PC-3 (cell line): ENCODE measurements at regions not wholly inside any gene's neighbourhood (a gene's known extent, or its start where the extent isn't known, plus 50 kb on each side); places are given as distances from the start of the nearest gene placed in this dataset.

ENCODE experiments used
- ATAC-seq: fragments of 200-7000 bp; cut with Tn5 transposase; 2 replicates; pipeline ENCODE4 v1.9.1; 2020; ENCODE audit warnings: mild to moderate bottlenecking, moderate library complexity
- BruUV-seq: library from RNA; stranded (reverse); fragments of 400-500 nt; replicated peaks from 2 replicates; lab custom pipeline; 2021; lab: Mats Ljungman, UMichigan
- CTCF ChIA-PET: fragments of 300-600 bp; sonication (Branson Sonifier 250); formaldehyde crosslinking; loops from one replicate; lab custom pipeline; 2022; ENCODE audit warnings: antibody characterized with exemption; lab: Charles Lee
- POLR2A ChIA-PET: fragments of 300-600 bp; sonication (Branson Sonifier 250); formaldehyde crosslinking; loops from one replicate; lab custom pipeline; 2022; ENCODE audit warnings: antibody characterized with exemption; ENCODE audit not compliant: unreplicated experiment; lab: Charles Lee
- DNase-seq: peaks from one replicate; pipeline ENCODE4 v3.0.0-alpha.2; 2015
- H2AFZ ChIP-seq: fragments of 300-600 bp; sonication (generic); 2 replicates; pipeline ENCODE4 v1.6.0; 2016; ENCODE audit warnings: antibody characterized with exemption, low read length
- H3F3A ChIP-seq: fragments of 300-600 bp; sonication (generic); one replicate; pipeline ENCODE4 v1.6.0; 2017; ENCODE audit warnings: antibody characterized with exemption, low read length, control low read depth, mild to moderate bottlenecking; ENCODE audit not compliant: unreplicated experiment
- H3K27ac ChIP-seq: fragments of 300-600 bp; sonication (generic); 2 replicates; pipeline ENCODE4 v1.5.1; 2016; ENCODE audit warnings: mild to moderate bottlenecking, low read length
- H3K27me3 ChIP-seq: fragments of 300-600 bp; sonication (generic); 2 replicates; pipeline ENCODE4 v1.6.1; 2016; ENCODE audit warnings: low read length, mixed read lengths
- H3K36me3 ChIP-seq: fragments of 300-600 bp; sonication (generic); 2 replicates; pipeline ENCODE4 v1.6.1; 2016; ENCODE audit warnings: low read depth, mixed run types, low read length, mixed read lengths
- H3K4me1 ChIP-seq: fragments of 300-600 bp; sonication (generic); 2 replicates; pipeline ENCODE4 v1.5.1; 2016; ENCODE audit warnings: low read length; ENCODE audit not compliant: insufficient read depth
- H3K4me2 ChIP-seq: fragments of 300-600 bp; sonication (generic); 2 replicates; pipeline ENCODE4 v1.6.0; 2016; ENCODE audit warnings: low read length
- H3K4me3 ChIP-seq: fragments of 300-600 bp; sonication (generic); 2 replicates; pipeline ENCODE4 v1.5.1; 2016; ENCODE audit warnings: mild to moderate bottlenecking, low read length, mixed read lengths
- H3K79me2 ChIP-seq: fragments of 300-600 bp; sonication (generic); 2 replicates; pipeline ENCODE4 v1.6.1; 2017; ENCODE audit warnings: low read length, mixed read lengths
- H3K9ac ChIP-seq: fragments of 300-600 bp; sonication (generic); 2 replicates; pipeline ENCODE4 v1.6.0; 2016; ENCODE audit warnings: mild to moderate bottlenecking, low read length
- H3K9me2 ChIP-seq: fragments of 300-600 bp; sonication (generic); replicated peaks from 2 replicates; pipeline ENCODE4 v1.6.1; 2016; ENCODE audit warnings: mixed run types, low read length, mixed read lengths
- H3K9me3 ChIP-seq: fragments of 300-600 bp; sonication (generic); 2 replicates; pipeline ENCODE4 v1.6.1; 2016; ENCODE audit warnings: low read length, mixed read lengths
- H4K20me1 ChIP-seq: fragments of 300-600 bp; sonication (generic); 2 replicates; pipeline ENCODE4 v1.6.1; 2016; ENCODE audit warnings: low read length, mixed read lengths
- CTCF ChIP-seq: fragments of 300-600 bp; sonication (generic); conservative IDR thresholded peaks from 2 replicates; pipeline ENCODE4 v1.5.1; 2017; ENCODE audit warnings: antibody characterized with exemption, low read depth, mild to moderate bottlenecking, low read length
- EZH2 ChIP-seq: fragments of 300-600 bp; sonication (generic); IDR thresholded peaks from one replicate; pipeline ENCODE4 v1.6.1; 2017; ENCODE audit warnings: antibody characterized with exemption, mild to moderate bottlenecking, low read length; ENCODE audit not compliant: unreplicated experiment
- EZH2phosphoT487 ChIP-seq: fragments of 300-600 bp; sonication (generic); IDR thresholded peaks from 2 replicates; pipeline ENCODE4 v1.6.1; 2018; ENCODE audit warnings: mild to moderate bottlenecking, antibody characterized with exemption, low read length, borderline replicate concordance
- intact Hi-C: fragments of 100-400 bp; cut with micrococcal nuclease; formaldehyde crosslinking; loops from 2 replicates; pipeline ENCODE4 v1.9.0; 2023

GRCh38 chr11:43557553-43558110, 122.9 kb upstream of the HSD17B12 start:
- Histone ChIP-seq H3K4me2 (no peak overlapping the region), H3K27me3 (peaks cover 92% of the 10 kb centered on the region), H3F3A (no peaks in the 10 kb centered on the region), H3K9ac (no peak overlapping the region), H4K20me1 (no peaks in the 10 kb centered on the region), H3K27ac (no peak overlapping the region), H3K36me3 (no peaks in the 10 kb centered on the region), H3K4me1 (no peaks in the 10 kb centered on the region), H3K9me2 (no peaks in the 10 kb centered on the region), H2AFZ (no peak overlapping the region), H3K79me2 (no peaks in the 10 kb centered on the region), H3K9me3 (no peaks in the 10 kb centered on the region), H3K4me3 (no peak overlapping the region)
- POLR2A ChIA-PET, result no interaction called here
- peak; percentile 21 for DNase-seq
- no TSS peak for BruUV-seq
- CTCF ChIA-PET, result no interaction called here
- intact Hi-C loops, result no loop called here
- TF ChIP-seq EZH2phosphoT487 (no peak), EZH2 (no peak), CTCF (peak; percentile 41)
- peak; percentile 60; the same call in 1 of the 2 replicates for ATAC-seq

GRCh38 chr11:43558146-43558545, 122.4 kb upstream of the HSD17B12 start:
- Histone ChIP-seq H3K27me3 (peaks cover 92% of the 10 kb centered on the region), H3K4me2 (no peak overlapping the region), H3K9me3 (no peaks in the 10 kb centered on the region), H3K9ac (no peak overlapping the region), H2AFZ (no peak overlapping the region), H3K27ac (no peak overlapping the region), H4K20me1 (no peaks in the 10 kb centered on the region), H3K9me2 (no peaks in the 10 kb centered on the region), H3K36me3 (no peaks in the 10 kb centered on the region), H3K4me3 (no peak overlapping the region), H3F3A (no peaks in the 10 kb centered on the region), H3K4me1 (no peaks in the 10 kb centered on the region), H3K79me2 (no peaks in the 10 kb centered on the region)
- ChIA-PET CTCF (interaction anchor here (1.7 kb wide), 1 partner anchor 14 kb away, joined by 4 read pairs; no protein-coding TSS in a partner anchor), POLR2A (no interaction called here)
- intact Hi-C loops, result no loop called here
- DNase-seq, result no peak
- no TSS peak for BruUV-seq
- no peak for ATAC-seq
- TF ChIP-seq EZH2phosphoT487, result no peak
- TF ChIP-seq EZH2, result no peak
- no peak for TF ChIP-seq CTCF

GRCh38 chr11:43558556-43559127, 121.9 kb upstream of the HSD17B12 start:
- no peaks in the 10 kb centered on the region for H3K9me2 ChIP-seq
- BruUV-seq, result no TSS peak
- H3K9ac ChIP-seq, result no peak overlapping the region
- no peak for DNase-seq
- no peak overlapping the region for H3K27ac ChIP-seq
- no peaks in the 10 kb centered on the region for H3K79me2 ChIP-seq
- TF ChIP-seq EZH2 (no peak), CTCF (no peak), EZH2phosphoT487 (no peak)
- ChIA-PET CTCF (interaction anchor here (1.7 kb wide), 1 partner anchor 14 kb away, joined by 4 read pairs; no protein-coding TSS in a partner anchor), POLR2A (no interaction called here)
- H3K9me3 ChIP-seq, result no peaks in the 10 kb centered on the region
- intact Hi-C loops, result no loop called here
- H3K4me2 ChIP-seq, result no peak overlapping the region
- no peak overlapping the region for H2AFZ ChIP-seq
- peaks cover 90% of the 10 kb centered on the region for H3K27me3 ChIP-seq
- no peak for ATAC-seq
- no peaks in the 10 kb centered on the region for H4K20me1 ChIP-seq
- H3K4me3 ChIP-seq, result no peak overlapping the region
- no peaks in the 10 kb centered on the region for H3K4me1 ChIP-seq
- H3K36me3 ChIP-seq, result no peaks in the 10 kb centered on the region
- no peaks in the 10 kb centered on the region for H3F3A ChIP-seq
